Uterus (tissue), 3 donors: ENCODE measurements at regions not wholly inside any gene's neighbourhood (a gene's known extent, or its start where the extent isn't known, plus 50 kb on each side); places are given as distances from the start of the nearest gene placed in this dataset.

Source experiments
- DNase-seq, 2 donors: peaks; one replicate each; pipeline ENCODE4 v3.0.0-alpha.2; 2019 to 2020
- H3K27ac ChIP-seq, 2 donors: fragments of 200-600 bp; sonication (generic); 1 replicate in 1 of 2; 2 replicates in 1 of 2; pipeline ENCODE4 v1.5.1; 2016 to 2018
- H3K27me3 ChIP-seq, 2 donors: fragments of 200-600 bp; sonication (generic); one replicate each; pipeline ENCODE4 v1.5.1; 2018 to 2019; ENCODE audit warnings: control low read depth in 1 of 2
- H3K36me3 ChIP-seq, 2 donors: fragments of 200-600 bp; sonication (generic); one replicate each; pipeline ENCODE4 v1.5.1; 2019; ENCODE audit warnings: control low read depth in 1 of 2
- H3K4me1 ChIP-seq, 2 donors: fragments of 200-600 bp; sonication (generic); one replicate each; pipeline ENCODE4 v1.5.1; 2018 to 2019; ENCODE audit warnings: control low read depth in 1 of 2
- H3K4me3 ChIP-seq, 2 donors: fragments of 200-600 bp; sonication (generic); 1 replicate in 1 of 2; 2 replicates in 1 of 2; pipeline ENCODE4 v1.5.1; 2018 to 2019; ENCODE audit warnings: mild to moderate bottlenecking in 1 of 2
- H3K9me3 ChIP-seq, 2 donors: fragments of 200-600 bp; sonication (generic); one replicate each; pipeline ENCODE4 v1.5.1; 2019; ENCODE audit warnings: control low read depth in 1 of 2
- POLR2A ChIP-seq, 2 donors: fragments of 450-650 bp; IDR thresholded peaks; one replicate each; pipeline ENCODE4 v1.6.1; 2016; ENCODE audit warnings: antibody characterized with exemption in 2 of 2, mild to moderate bottlenecking in 1 of 2, moderate library complexity in 1 of 2
- intact Hi-C: fragments of 100-400 bp; cut with DNase I; formaldehyde crosslinking; loops from one replicate; pipeline ENCODE4 v1.15.1; 2023; ENCODE audit warnings: low total_unique reads
- TF ChIP-seq, protein P1 (sequence below), 4 experiments: fragments of 200-600 bp in 2 of 4; fragments of 450-650 bp in 2 of 4; sonication (generic) in 2 of 4; IDR thresholded peaks; one replicate each; pipeline ENCODE4 v1.5.1; 2016 to 2019; ENCODE audit warnings: antibody characterized with exemption in 4 of 4, mild to moderate bottlenecking in 2 of 4, moderate library complexity in 1 of 4
- donor health status: DM: yes; HTN: yes; CAD: no.

DNA sequence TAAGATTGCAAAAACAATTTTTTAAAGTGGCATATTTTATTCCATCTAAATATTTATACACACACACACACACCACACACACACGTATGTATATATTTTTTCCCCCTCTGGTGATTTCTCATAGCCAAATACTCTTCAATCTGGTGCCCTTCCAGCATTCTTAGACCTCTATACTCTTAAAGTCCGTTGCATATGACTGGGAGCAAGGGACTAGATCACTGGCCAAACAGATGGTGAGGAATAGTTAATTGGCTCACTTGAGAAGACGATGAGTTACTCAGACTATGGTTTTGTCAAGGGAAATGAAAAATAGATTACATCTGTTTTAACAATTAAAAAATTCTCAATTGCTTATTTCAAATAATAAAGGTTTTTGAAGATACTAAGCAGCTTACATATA, 512.5 kb upstream of the LRRTM4 start:
- Histone ChIP-seq H3K4me1 (no peaks in the 10 kb centered on the region), H3K36me3 (no peaks in the 10 kb centered on the region), H3K27me3 (no peaks in the 10 kb centered on the region), H3K4me3 (no peak overlapping the region), H3K9me3 (no peaks in the 10 kb centered on the region), H3K27ac (no peak overlapping the region)
- DNase-seq: no peak
- TF ChIP-seq, protein P1, sequence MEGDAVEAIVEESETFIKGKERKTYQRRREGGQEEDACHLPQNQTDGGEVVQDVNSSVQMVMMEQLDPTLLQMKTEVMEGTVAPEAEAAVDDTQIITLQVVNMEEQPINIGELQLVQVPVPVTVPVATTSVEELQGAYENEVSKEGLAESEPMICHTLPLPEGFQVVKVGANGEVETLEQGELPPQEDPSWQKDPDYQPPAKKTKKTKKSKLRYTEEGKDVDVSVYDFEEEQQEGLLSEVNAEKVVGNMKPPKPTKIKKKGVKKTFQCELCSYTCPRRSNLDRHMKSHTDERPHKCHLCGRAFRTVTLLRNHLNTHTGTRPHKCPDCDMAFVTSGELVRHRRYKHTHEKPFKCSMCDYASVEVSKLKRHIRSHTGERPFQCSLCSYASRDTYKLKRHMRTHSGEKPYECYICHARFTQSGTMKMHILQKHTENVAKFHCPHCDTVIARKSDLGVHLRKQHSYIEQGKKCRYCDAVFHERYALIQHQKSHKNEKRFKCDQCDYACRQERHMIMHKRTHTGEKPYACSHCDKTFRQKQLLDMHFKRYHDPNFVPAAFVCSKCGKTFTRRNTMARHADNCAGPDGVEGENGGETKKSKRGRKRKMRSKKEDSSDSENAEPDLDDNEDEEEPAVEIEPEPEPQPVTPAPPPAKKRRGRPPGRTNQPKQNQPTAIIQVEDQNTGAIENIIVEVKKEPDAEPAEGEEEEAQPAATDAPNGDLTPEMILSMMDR (IDR thresholded peaks at IDR 0.05): no peak
- TF ChIP-seq POLR2A (IDR thresholded peaks at IDR 0.05): no peak
- intact Hi-C loops: no loop called here

- intact Hi-C loops: no loop called here
- Histone ChIP-seq H3K27ac (no peak overlapping the region), H3K36me3 (no peaks in the 10 kb centered on the region), H3K27me3 (no peaks in the 10 kb centered on the region), H3K9me3 (no peaks in the 10 kb centered on the region), H3K4me1 (no peaks in the 10 kb centered on the region), H3K4me3 (no peak overlapping the region)
- TF ChIP-seq, protein P1 (IDR thresholded peaks at IDR 0.05): no peak
- TF ChIP-seq POLR2A (IDR thresholded peaks at IDR 0.05): no peak
- no peak for DNase-seq
Measured at GRCh38 chr2:78035804-78036203, 513.6 kb upstream of the LRRTM4 start.

- Histone ChIP-seq H3K36me3 (no peaks in the 10 kb centered on the region), H3K4me1 (no peaks in the 10 kb centered on the region), H3K9me3 (no peaks in the 10 kb centered on the region), H3K4me3 (no peak overlapping the region), H3K27ac (no peak overlapping the region), H3K27me3 (no peaks in the 10 kb centered on the region)
- DNase-seq: no peak
- intact Hi-C loops: no loop called here
- TF ChIP-seq, protein P1 (IDR thresholded peaks at IDR 0.05): no peak
- TF ChIP-seq POLR2A (IDR thresholded peaks at IDR 0.05): no peak
Measured at GRCh38 chr2:78051480-78051879, 529.3 kb upstream of the LRRTM4 start.

DNA sequence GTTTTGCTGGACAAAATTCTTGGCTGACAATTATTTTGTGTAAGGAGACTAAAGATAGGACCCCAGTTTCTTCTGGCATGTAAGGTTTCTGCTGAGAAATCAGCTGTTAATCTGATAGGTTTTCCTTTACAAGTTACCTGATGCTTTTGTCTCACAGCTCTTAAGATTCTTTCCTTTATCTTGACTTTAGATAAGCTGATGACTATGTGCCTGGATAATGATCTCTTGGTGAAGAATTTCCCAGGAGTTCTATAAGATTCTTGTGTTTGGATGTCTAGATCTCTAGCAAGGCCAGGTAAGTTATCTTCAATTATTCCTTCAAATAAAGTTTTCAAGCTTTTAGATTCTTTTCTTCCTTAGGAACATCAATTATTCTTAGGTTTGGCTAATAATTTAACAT, 534.8 kb upstream of the LRRTM4 start:
- H3K4me3 ChIP-seq: no peak overlapping the region
- H3K4me1 ChIP-seq: no peaks in the 10 kb centered on the region
- DNase-seq: no peak
- intact Hi-C loops: no loop called here
- H3K9me3 ChIP-seq: no peaks in the 10 kb centered on the region
- no peaks in the 10 kb centered on the region for H3K36me3 ChIP-seq
- no peak overlapping the region for H3K27ac ChIP-seq
- no peaks in the 10 kb centered on the region for H3K27me3 ChIP-seq
- TF ChIP-seq, protein P1 (IDR thresholded peaks at IDR 0.05): no peak
- TF ChIP-seq POLR2A (IDR thresholded peaks at IDR 0.05): no peak

- H3K27me3 ChIP-seq: no peaks in the 10 kb centered on the region
- intact Hi-C loops: no loop called here
- DNase-seq: no peak
- H3K27ac ChIP-seq: no peak overlapping the region
- H3K4me3 ChIP-seq: no peak overlapping the region
- H3K36me3 ChIP-seq: no peaks in the 10 kb centered on the region
- no peaks in the 10 kb centered on the region for H3K9me3 ChIP-seq
- no peaks in the 10 kb centered on the region for H3K4me1 ChIP-seq
- TF ChIP-seq POLR2A (IDR thresholded peaks at IDR 0.05): no peak
- TF ChIP-seq, protein P1 (IDR thresholded peaks at IDR 0.05): no peak
Measured at GRCh38 chr2:78061301-78061700, 539.1 kb upstream of the LRRTM4 start.
